GM10266 (cell line): ENCODE measurements at regions not wholly inside any gene's neighbourhood (a gene's known extent, or its start where the extent isn't known, plus 50 kb on each side); places are given as distances from the start of the nearest gene placed in this dataset.

Source experiments
- DNase-seq: peaks from one replicate; pipeline ENCODE4 v3.0.0; 2012; ENCODE audit errors: extremely low spot score
- CTCF ChIP-seq: IDR thresholded peaks from 2 replicates; pipeline ENCODE4 v1.5.1; 2012; ENCODE audit warnings: mild to moderate bottlenecking, low read depth; ENCODE audit not compliant: control insufficient read depth, insufficient read depth; ENCODE audit errors: missing control alignments

- no peak for TF ChIP-seq CTCF
- DNase-seq, result no peak
Observed at GRCh38 chr5:116751684-116752083, 177.1 kb upstream of the SEMA6A start.

DNA sequence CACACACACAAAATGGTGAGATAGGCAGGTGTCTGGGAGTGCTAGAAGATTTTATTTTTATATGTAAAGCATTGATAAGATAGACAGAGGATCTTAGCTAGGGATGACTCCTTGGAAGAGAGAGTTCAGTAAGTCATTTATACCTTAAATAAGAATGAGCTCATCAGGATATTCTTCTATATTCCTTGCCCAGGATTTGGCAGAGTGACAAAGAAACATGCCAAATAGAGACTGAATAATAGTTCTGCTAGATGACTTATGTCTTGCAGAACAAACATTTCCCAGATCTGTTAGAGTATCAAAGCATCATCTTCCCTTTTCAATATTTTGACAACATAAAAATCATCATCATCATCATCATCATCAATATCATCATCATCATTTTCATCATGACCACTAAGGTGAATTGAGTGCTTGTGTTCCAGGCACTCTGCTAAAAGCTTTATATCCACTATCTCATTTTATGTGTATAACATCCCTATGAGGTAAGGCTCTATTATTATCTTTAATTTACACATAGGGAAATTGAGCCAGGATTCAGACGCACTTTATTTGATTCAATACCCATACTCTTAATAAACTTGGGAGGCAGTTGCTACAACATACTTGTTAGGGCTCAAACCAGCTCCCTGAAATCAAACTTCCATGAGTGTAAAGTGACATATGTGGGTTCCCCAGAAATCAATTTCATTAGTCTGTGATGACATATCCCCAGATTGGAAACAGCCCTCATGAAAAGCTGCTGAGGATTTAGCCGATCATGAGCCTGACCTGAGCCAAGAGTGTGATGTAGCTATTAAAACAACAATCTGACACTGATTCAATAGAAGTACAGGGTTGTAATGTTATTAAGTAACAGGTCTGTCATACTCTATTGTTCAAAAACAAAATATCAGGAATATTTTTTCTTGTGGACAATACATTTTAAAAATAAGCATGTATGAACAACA lies 176.3 kb upstream of the SEMA6A start:
- no peak for TF ChIP-seq CTCF
- DNase-seq, result no peak

DNA sequence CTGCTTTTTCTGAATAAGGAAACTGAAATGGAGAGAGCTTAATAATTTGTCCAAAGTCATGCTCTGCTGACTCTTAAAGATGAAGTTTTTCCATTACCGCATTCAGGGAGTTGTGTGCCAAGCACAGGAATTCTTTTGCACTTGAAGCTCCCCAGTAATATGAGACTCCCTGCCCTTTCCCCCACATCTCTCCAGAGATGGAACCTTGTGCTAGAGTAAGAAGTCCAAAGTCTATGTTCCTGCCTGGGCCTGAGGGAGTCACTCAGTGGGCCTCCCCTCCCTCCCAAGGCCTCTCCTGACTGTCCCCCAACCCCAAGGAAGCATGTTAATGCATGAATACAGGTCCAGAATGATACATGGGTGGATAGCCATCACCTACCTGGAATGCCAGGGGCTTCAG lies 173.3 kb upstream of the SEMA6A start:
- no peak for TF ChIP-seq CTCF
- DNase-seq, result no peak

GRCh38 chr5:116746668-116747067 lies 172.0 kb upstream of the SEMA6A start:
- TF ChIP-seq CTCF, result no peak
- DNase-seq, result no peak

DNA sequence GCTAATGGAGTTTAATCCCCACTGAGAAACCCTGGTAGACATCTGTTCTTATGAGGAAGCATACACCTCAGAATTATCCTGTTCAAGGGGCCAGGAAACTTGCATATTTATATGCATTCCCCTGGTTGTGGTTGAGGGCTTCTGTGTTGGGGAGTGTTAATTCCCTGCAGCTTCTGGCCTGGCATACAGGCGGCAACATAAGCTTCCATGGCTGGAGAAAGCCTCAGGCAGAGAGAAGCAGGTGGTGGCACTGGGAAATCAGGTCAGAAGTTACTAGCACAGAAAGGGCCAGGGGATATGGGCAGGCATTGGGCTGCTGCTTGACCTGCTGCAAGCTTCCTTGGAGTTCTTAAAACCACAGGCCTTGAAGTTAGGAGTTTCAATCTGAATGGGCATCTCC lies 166.1 kb upstream of the SEMA6A start:
- no peak for DNase-seq
- TF ChIP-seq CTCF, result no peak

- TF ChIP-seq CTCF, result no peak
- DNase-seq, result no peak
Observed at GRCh38 chr5:116739571-116739970, 164.9 kb upstream of the SEMA6A start.

- DNase-seq, result no peak
- no peak for TF ChIP-seq CTCF
Observed at GRCh38 chr5:116738615-116739261, 164.1 kb upstream of the SEMA6A start.
